Activated CD8-positive, alpha-beta memory T cell treated with anti-CD3 and anti-CD28 coated beads, Interleukin-2, amount 10 ng/mL, durations not matched to agents 7 days and 5 days (primary cell): ENCODE measurements at regions not wholly inside any gene's neighbourhood (a gene's known extent, or its start where the extent isn't known, plus 50 kb on each side); places are given as distances from the start of the nearest gene placed in this dataset.

ENCODE experiments used
- ATAC-seq: fragments of 150-1000 bp; cut with Tn5 transposase; one replicate; pipeline ENCODE4 v1.10.0; 2021; ENCODE audit warnings: moderate library complexity
- CTCF ChIA-PET: fragments of 350-600 bp; sonication (Branson Sonifier 250); formaldehyde crosslinking; loops from one replicate; lab custom pipeline; 2021; ENCODE audit warnings: antibody characterized with exemption; lab: Charles Lee
- DNase-seq: peaks from one replicate; pipeline ENCODE4 v3.0.0-alpha.2; 2020
- H3K27ac Mint-ChIP-seq: one replicate; pipeline ENCODE4 v1.8.0; 2021; ENCODE audit warnings: mild to moderate bottlenecking, mixed read lengths
- H3K27me3 Mint-ChIP-seq: one replicate; pipeline ENCODE4 v1.8.0; 2021; ENCODE audit warnings: mixed read lengths
- H3K36me3 Mint-ChIP-seq: one replicate; pipeline ENCODE4 v1.8.0; 2021; ENCODE audit warnings: mild to moderate bottlenecking, mixed read lengths
- H3K4me1 Mint-ChIP-seq: one replicate; pipeline ENCODE4 v1.8.0; 2021; ENCODE audit warnings: mixed read lengths
- H3K4me3 Mint-ChIP-seq: one replicate; pipeline ENCODE4 v1.8.0; 2021; ENCODE audit warnings: mild to moderate bottlenecking, moderate library complexity, mixed read lengths
- H3K9me3 Mint-ChIP-seq: one replicate; pipeline ENCODE4 v1.8.0; 2022; ENCODE audit warnings: low read depth, mixed read lengths

GRCh38 chr1:34645919-34646318 lies 108.9 kb upstream of the GJB5 start:
- Mint-ChIP-seq H3K4me3 (no peak overlapping the region), H3K27me3 (peaks cover 26% of the 10 kb centered on the region), H3K36me3 (no peaks in the 10 kb centered on the region), H3K27ac (no peak overlapping the region), H3K9me3 (no peaks in the 10 kb centered on the region), H3K4me1 (no peaks in the 10 kb centered on the region)
- DNase-seq: no peak
- CTCF ChIA-PET: no interaction called here
- ATAC-seq: no peak

- Mint-ChIP-seq H3K9me3 (no peaks in the 10 kb centered on the region), H3K4me1 (no peaks in the 10 kb centered on the region), H3K4me3 (no peak overlapping the region), H3K36me3 (no peaks in the 10 kb centered on the region), H3K27me3 (peaks cover 26% of the 10 kb centered on the region), H3K27ac (no peak overlapping the region)
- DNase-seq: no peak
- CTCF ChIA-PET: no interaction called here
- no peak for ATAC-seq
Observed at GRCh38 chr1:34648501-34648900, 106.3 kb upstream of the GJB5 start.

DNA sequence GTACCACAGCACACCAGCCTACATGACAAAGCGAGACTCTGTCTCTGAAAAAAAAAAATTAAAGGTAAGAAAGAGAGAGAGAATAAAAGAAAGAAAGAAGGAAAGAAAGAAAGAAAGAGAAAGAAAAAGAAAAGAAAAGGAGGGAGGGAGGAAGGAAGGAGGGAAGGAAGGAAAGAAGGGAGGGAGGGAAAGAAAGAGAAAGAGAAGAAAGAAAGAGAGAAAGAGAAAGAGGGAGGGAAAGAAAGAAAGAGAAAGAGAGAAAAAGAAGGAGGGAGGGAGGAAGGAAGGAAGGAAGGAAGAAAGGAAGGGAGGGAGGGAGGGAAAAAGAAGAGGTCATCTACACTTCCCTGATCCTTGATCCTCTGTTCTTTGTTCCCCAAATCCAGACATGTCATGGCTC lies 104.8 kb upstream of the GJB5 start:
- DNase-seq (no peak), ATAC-seq (no peak)
- CTCF ChIA-PET: no interaction called here

GRCh38 chr1:34650800-34651199 lies 104.0 kb upstream of the GJB5 start:
- CTCF ChIA-PET: no interaction called here

More for the DNA sequence above, 104.8 kb upstream of the GJB5 start:
- H3K4me3 Mint-ChIP-seq: no peak overlapping the region
- H3K4me1 Mint-ChIP-seq: no peaks in the 10 kb centered on the region
- H3K9me3 Mint-ChIP-seq: no peaks in the 10 kb centered on the region
- H3K36me3 Mint-ChIP-seq: no peaks in the 10 kb centered on the region
- H3K27ac Mint-ChIP-seq: no peak overlapping the region
- H3K27me3 Mint-ChIP-seq: peaks cover 15% of the 10 kb centered on the region

DNA sequence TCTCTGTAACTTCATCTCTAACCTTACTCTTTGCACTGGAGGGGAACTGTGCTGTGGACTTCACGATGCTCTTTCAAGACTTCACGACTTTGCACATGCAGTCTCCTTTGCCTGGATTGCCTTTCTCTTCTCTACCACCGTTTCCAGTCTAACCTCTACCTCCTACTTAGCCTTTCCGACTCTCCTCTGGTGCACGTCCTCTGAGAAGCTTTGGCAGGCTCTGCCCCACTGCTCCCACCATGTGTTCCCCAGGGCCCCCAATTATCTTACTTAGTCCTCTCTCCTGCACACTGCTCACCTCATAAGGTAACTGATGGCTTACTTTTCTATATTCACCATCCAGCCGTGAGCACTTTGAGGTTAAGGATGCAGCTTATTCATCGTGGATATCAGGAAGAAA lies 101.7 kb upstream of the GJB5 start:
- CTCF ChIA-PET: no interaction called here
- H3K9me3 Mint-ChIP-seq: no peaks in the 10 kb centered on the region
- DNase-seq (no peak), ATAC-seq (no peak)
- peaks cover 3% of the 10 kb centered on the region for H3K27me3 Mint-ChIP-seq
- no peak overlapping the region for H3K4me3 Mint-ChIP-seq
- no peaks in the 10 kb centered on the region for H3K4me1 Mint-ChIP-seq
- no peak overlapping the region for H3K27ac Mint-ChIP-seq
- H3K36me3 Mint-ChIP-seq: no peaks in the 10 kb centered on the region

More at GRCh38 chr1:34650800-34651199, 104.0 kb upstream of the GJB5 start:
- Mint-ChIP-seq H3K9me3 (no peaks in the 10 kb centered on the region), H3K36me3 (no peaks in the 10 kb centered on the region), H3K4me1 (no peaks in the 10 kb centered on the region), H3K4me3 (no peak overlapping the region), H3K27me3 (peaks cover 12% of the 10 kb centered on the region), H3K27ac (no peak overlapping the region)
- ATAC-seq (no peak), DNase-seq (no peak)

- no peaks in the 10 kb centered on the region for H3K4me1 Mint-ChIP-seq
- DNase-seq: no peak
- H3K4me3 Mint-ChIP-seq: no peak overlapping the region
- H3K27ac Mint-ChIP-seq: no peak overlapping the region
- H3K36me3 Mint-ChIP-seq: no peaks in the 10 kb centered on the region
- ATAC-seq: no peak
- peaks cover 4% of the 10 kb centered on the region for H3K27me3 Mint-ChIP-seq
- no peaks in the 10 kb centered on the region for H3K9me3 Mint-ChIP-seq
- CTCF ChIA-PET: no interaction called here
Observed at GRCh38 chr1:34655206-34655874, 99.5 kb upstream of the GJB5 start.

GRCh38 chr1:34655875-34656240 lies 99.0 kb upstream of the GJB5 start:
- no peaks in the 10 kb centered on the region for H3K36me3 Mint-ChIP-seq
- no peaks in the 10 kb centered on the region for H3K9me3 Mint-ChIP-seq
- CTCF ChIA-PET: no interaction called here

GRCh38 chr1:34656299-34656698 lies 98.5 kb upstream of the GJB5 start:
- DNase-seq: no peak
- no peaks in the 10 kb centered on the region for H3K9me3 Mint-ChIP-seq
- H3K36me3 Mint-ChIP-seq: no peaks in the 10 kb centered on the region
- CTCF ChIA-PET: no interaction called here
- no peak overlapping the region for H3K4me3 Mint-ChIP-seq
- H3K4me1 Mint-ChIP-seq: no peaks in the 10 kb centered on the region
- ATAC-seq: no peak
- no peak overlapping the region for H3K27ac Mint-ChIP-seq
- H3K27me3 Mint-ChIP-seq: peaks cover 5% of the 10 kb centered on the region

More at GRCh38 chr1:34655875-34656240, 99.0 kb upstream of the GJB5 start:
- H3K4me3 Mint-ChIP-seq: no peak overlapping the region
- DNase-seq: no peak
- H3K4me1 Mint-ChIP-seq: no peaks in the 10 kb centered on the region
- peaks cover 5% of the 10 kb centered on the region for H3K27me3 Mint-ChIP-seq
- no peak for ATAC-seq
- no peak overlapping the region for H3K27ac Mint-ChIP-seq

- no peak for DNase-seq
- Mint-ChIP-seq H3K4me3 (no peak overlapping the region), H3K27ac (no peak overlapping the region), H3K9me3 (no peaks in the 10 kb centered on the region), H3K27me3 (peaks cover 9% of the 10 kb centered on the region), H3K36me3 (no peaks in the 10 kb centered on the region), H3K4me1 (no peaks in the 10 kb centered on the region)
- CTCF ChIA-PET: no interaction called here
- no peak for ATAC-seq
Observed at GRCh38 chr1:34656731-34657130, 98.1 kb upstream of the GJB5 start.

DNA sequence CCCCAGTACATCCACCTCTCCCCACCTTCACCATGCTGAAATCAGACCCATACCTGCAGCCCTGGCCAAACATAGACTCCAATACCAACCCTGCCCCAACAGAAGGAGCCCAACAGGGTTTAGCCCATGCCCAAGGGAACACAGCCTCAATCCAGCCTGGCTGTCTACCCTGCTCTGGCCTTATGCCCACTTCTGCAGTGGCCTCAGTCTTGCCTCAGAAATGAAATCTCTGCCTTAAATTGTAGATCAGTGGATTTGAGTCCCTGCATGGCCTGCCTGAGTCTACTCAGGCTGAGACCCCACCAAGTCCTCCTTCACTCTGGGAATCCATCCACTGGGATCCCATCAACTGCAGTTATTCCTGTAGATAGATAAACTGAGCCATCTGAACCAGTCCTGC lies 97.6 kb upstream of the GJB5 start:
- Mint-ChIP-seq H3K36me3 (no peaks in the 10 kb centered on the region), H3K9me3 (no peaks in the 10 kb centered on the region), H3K4me1 (no peaks in the 10 kb centered on the region), H3K27ac (no peak overlapping the region), H3K4me3 (no peak overlapping the region), H3K27me3 (peaks cover 10% of the 10 kb centered on the region)
- no peak for DNase-seq
- no peak for ATAC-seq
- CTCF ChIA-PET: no interaction called here

DNA sequence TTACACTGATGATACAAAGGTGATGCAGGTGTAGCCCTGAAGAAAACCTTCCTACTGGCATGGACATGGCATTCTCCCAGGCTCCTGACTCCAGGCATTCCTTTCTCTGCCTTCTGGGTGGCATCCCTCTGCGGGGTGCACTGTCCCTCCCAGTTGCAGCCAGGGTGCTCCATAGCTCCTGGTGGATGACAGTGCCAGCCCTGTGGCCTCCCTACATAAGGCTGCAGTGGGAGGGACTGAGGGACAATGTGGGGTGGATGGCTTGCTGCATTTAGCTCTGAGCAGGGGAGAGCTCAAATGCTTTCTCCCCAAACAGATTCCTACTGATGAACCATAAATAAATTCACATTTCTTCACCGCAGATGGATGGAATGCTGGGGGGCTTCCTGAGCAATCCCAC lies 97.0 kb upstream of the GJB5 start:
- ATAC-seq (no peak), DNase-seq (no peak)
- Mint-ChIP-seq H3K4me1 (no peaks in the 10 kb centered on the region), H3K9me3 (no peaks in the 10 kb centered on the region), H3K27me3 (peaks cover 13% of the 10 kb centered on the region), H3K36me3 (no peaks in the 10 kb centered on the region), H3K27ac (no peak overlapping the region), H3K4me3 (no peak overlapping the region)
- CTCF ChIA-PET: no interaction called here

- H3K4me3 Mint-ChIP-seq: no peak overlapping the region
- H3K27me3 Mint-ChIP-seq: peaks cover 23% of the 10 kb centered on the region
- CTCF ChIA-PET: no interaction called here
- H3K27ac Mint-ChIP-seq: no peak overlapping the region
- H3K36me3 Mint-ChIP-seq: no peaks in the 10 kb centered on the region
- ATAC-seq: no peak
- no peaks in the 10 kb centered on the region for H3K4me1 Mint-ChIP-seq
- no peak for DNase-seq
- no peaks in the 10 kb centered on the region for H3K9me3 Mint-ChIP-seq
Observed at GRCh38 chr1:34663031-34663430, 91.8 kb upstream of the GJB5 start.

- Mint-ChIP-seq H3K9me3 (peaks cover 4% of the 10 kb centered on the region), H3K27ac (no peak overlapping the region), H3K27me3 (peaks cover 14% of the 10 kb centered on the region), H3K4me3 (no peak overlapping the region), H3K36me3 (no peaks in the 10 kb centered on the region), H3K4me1 (no peaks in the 10 kb centered on the region)
- ATAC-seq (no peak), DNase-seq (no peak)
- CTCF ChIA-PET: interaction anchor here (1.2 kb wide), 1 partner anchor 74 kb away, joined by 4 read pairs; no protein-coding TSS in a partner anchor
Observed at GRCh38 chr1:34668063-34668462, 86.8 kb upstream of the GJB5 start.

- Mint-ChIP-seq H3K27ac (no peak overlapping the region), H3K4me1 (no peaks in the 10 kb centered on the region)
Observed at GRCh38 chr1:34670982-34671381, 83.9 kb upstream of the GJB5 start.

GRCh38 chr1:34671887-34672286 lies 83.0 kb upstream of the GJB5 start:
- H3K4me1 Mint-ChIP-seq: no peaks in the 10 kb centered on the region
- DNase-seq (no peak), ATAC-seq (no peak)
- H3K4me3 Mint-ChIP-seq: no peak overlapping the region
- CTCF ChIA-PET: no interaction called here
- peaks cover 4% of the 10 kb centered on the region for H3K9me3 Mint-ChIP-seq
- H3K27me3 Mint-ChIP-seq: peaks cover 10% of the 10 kb centered on the region
- no peak overlapping the region for H3K27ac Mint-ChIP-seq
- H3K36me3 Mint-ChIP-seq: no peaks in the 10 kb centered on the region

More at GRCh38 chr1:34670982-34671381, 83.9 kb upstream of the GJB5 start:
- DNase-seq (peak; percentile 15), ATAC-seq (no peak)
- Mint-ChIP-seq H3K4me3 (no peak overlapping the region), H3K9me3 (peaks cover 4% of the 10 kb centered on the region), H3K27me3 (peaks cover 12% of the 10 kb centered on the region), H3K36me3 (no peaks in the 10 kb centered on the region)
- CTCF ChIA-PET: no interaction called here
